Activated naive CD4-positive, alpha-beta T cell treated with Interleukin-2 at 50 U/mL for 16 hours (primary cell): ENCODE measurements at regions not wholly inside any gene's neighbourhood (a gene's known extent, or its start where the extent isn't known, plus 50 kb on each side); places are given as distances from the start of the nearest gene placed in this dataset.

Experiments used
- DNase-seq: peaks from one replicate; pipeline ENCODE4 v3.0.0-alpha.2; 2020

DNA sequence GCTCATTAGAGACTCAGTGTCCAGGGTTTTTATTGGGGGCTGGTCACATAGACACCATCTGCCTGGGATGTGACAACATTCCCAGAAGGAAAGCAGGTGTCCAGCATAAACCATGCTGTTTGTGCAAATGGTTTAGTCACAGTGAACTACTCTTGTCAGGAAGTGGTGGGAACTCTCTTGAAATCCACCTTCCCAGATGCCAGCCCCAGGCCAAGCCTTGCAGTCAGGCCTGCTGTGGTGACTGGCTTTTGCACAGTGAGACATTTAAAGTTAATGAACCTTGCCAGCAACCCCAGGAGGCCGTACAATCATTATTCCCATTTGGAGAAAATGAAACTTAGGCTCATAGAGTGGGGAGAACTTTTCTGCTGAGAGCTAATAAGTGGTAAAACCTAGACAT is 242.5 kb upstream of the KCNG1 start:
- no peak for DNase-seq

DNA sequence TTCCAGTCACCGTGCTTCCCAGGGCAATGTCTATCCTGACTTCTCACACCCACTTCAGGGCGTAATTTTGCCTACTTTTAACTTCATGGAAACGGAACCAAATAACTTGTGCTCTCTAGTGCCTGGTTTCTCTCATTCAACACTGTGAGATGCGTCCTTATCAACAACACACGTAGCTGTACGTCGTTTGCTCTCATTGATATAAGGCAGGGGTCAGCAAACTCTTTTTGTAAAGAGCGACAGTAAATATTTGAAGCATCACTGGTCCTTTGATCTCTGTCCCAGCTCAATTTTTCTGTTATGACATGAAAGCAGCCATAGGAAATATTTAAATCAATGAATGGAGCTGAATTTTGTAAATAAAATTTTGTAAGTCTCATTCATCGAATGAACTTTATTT is 239.3 kb upstream of the KCNG1 start:
- no peak for DNase-seq

DNA sequence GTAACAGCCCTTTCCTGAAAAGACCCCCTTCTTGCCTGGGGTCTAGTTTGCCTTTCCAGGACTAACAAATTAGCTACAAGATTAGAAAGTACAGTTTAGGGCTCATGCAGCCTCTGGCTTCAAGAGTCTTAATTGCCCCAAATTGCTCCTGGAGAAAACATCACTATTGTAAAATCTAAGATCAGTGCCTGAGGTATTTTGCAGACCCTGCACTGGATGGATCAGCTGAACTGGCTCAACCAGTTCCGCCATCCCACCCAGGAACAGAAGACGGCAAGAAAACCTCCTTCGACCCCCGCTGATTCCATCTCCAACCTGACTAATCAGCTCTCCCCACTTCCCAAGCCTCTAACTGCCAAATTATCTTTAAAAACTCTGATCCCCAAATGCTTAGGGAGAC is 236.5 kb upstream of the KCNG1 start:
- DNase-seq, result no peak

DNA sequence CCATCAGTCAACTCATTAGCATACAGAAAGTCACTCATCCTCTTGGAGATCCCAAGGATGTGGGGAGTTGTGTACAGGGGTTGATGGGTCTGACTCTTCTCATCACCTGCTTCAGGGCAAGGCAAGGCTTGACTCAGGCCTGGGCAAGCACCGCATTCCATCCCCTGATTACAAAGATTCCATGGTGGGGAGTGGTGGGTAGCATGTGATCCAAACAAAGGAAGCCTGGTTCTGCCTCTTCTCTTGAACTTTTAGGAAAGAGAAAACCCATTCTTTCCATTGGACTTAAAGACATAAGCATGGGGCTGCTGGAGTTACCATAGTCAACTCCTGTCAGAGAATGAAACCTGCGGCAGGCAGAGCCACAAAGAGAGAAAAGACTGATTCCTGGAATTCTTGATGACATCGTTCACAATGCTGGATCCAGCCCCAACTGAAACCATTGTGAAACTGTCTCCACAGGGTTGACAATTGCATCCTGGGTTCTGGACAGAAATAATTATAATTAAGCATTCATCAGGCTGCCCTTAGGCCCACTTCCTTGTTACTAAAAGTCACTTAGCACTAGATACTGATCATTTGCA is 235.8 kb upstream of the KCNG1 start:
- DNase-seq, result no peak

DNA sequence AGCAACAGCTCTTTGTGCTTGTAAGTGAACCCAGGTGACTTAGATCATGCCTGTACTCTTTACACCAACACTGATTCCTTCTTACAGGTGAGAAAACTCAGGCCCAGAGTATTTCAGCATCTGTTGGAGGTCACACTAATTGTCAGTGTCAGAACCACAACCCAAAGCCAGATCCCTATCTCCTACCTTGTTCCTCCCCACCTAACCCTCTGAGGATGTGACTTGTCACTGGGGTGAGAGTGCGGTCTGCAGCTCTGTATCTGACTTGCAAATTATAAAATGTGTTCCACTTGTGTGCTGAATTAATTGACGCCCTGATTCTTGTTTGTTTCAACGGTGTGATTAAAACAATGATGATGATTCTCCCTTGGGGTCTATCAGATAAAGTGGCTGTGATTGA is 232.5 kb upstream of the KCNG1 start:
- no peak for DNase-seq

DNA sequence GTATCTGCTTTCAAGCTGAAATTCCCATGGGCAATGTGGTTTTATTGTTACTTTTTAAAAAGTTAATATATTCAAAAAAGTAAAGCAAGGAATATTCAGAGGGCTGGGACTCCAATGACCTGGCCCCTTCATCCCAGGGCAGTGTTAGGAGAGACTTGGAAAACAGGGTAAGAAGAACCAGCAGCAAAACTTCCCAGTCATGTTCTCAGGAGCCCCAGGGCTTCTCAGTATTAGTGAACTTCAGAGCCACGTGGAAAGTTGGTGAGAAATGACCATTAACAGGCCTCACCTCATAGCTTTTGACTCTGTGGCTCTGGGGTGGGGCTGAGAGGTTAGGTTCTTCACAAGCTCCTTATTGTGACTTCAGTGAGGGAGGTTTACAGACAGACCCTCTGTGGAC is 230.4 kb upstream of the KCNG1 start:
- no peak for DNase-seq

DNA sequence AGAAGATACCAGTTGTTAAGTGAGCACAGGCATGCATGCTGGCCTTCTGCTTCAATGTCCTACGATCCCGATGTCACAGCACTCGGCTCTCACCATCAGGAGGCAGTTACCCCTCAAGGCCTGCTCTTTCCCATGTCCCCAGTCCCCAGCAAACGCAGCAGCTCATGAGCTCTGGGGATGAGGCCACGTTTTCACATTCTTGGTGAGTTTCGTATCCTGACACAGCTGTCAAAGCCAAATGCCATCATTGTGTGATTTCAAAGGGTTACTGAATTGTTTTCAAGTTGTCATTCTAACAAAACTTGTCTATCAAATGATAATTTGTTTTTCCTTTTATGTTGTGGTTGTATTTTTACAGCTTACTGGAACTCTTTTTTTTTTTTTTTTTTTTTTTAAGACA is 226.9 kb upstream of the KCNG1 start:
- no peak for DNase-seq

DNA sequence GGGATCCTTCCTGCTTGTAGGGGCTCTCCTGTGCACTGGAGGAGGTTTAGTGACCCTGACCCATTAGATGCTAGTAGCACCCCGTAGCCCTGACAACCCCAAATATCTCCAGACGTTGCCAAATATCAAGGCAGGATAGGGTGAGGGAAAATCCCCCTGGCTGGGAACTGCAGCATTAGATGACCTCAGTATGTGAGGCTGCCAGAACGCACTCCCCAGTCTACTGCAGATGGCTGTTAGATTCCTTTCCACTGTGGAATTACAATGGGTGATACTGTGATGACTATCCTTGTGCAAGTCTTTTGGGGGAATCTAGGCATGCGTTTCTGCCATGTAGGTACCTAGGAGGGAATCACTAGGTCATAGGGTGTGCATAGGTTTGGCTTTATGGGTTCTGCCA is 226.3 kb upstream of the KCNG1 start:
- no peak for DNase-seq

DNA sequence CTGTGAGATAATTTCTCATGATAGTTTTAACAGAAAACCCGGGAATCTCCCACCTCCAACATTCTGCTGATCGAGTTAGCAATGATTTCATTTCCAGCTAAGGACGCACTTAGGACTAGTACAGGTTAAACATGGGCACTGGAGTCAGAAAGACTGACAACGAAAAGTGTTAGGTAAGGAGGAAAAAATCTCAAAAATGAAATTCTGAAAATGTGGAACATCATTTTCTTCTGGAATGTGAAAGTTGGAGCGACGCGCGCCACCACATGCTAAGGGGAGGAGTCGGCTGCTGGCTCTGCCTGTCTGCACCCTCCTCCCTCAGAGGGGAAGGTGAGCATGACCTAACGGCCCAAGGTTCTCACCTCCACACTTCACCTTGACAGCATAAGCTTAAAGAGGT is 221.6 kb upstream of the KCNG1 start:
- DNase-seq, result no peak

DNA sequence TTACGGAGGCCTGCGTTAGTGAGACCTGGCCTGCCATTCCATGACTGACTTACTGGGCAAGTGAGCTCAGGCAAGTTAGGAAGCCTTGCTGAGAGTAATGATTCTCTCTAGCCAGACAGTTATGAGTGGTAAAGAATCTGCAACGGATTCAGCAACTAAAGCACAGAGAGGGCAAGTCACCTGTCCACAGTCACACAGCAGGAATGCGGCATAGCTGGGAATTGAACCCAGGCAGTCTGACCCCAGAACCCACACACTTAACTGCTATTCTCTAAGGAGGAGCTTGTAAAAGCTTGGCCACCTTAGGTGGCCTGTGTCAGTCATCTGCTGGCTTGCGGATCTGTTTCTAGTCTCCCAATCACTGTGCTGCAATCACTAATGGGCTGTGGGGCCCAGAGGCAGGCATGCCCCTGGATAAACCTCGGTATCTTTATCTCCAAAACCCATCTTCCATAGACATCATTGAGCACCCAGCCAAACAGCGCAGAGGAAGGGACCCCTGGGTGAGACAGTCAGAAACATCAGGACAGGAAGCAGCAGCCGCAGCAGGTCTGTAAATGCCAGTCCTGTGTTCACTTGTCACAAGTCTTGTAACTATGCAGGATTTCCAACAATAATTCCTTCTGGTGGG is 215.9 kb upstream of the KCNG1 start:
- no peak for DNase-seq

DNA sequence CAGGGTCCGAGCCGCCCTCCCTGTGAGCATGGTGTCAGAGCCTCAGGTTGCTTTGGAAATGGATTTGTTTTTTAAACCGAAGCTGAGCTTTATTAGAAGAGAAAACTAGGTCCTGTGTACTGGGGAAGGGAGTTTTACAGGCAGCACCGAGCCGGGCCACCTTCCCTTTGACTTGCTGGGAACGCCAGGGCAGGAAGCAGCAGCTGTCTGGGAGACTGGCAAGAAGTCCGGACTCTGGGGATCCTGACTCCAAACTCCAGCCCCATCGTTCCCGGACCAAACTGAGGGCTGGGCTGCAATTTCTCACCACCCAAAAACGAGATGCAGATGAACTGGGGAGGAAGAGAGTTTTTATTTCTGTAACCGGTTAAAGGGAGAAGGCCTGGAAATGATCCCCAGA is 214.9 kb upstream of the KCNG1 start:
- DNase-seq, result no peak

DNA sequence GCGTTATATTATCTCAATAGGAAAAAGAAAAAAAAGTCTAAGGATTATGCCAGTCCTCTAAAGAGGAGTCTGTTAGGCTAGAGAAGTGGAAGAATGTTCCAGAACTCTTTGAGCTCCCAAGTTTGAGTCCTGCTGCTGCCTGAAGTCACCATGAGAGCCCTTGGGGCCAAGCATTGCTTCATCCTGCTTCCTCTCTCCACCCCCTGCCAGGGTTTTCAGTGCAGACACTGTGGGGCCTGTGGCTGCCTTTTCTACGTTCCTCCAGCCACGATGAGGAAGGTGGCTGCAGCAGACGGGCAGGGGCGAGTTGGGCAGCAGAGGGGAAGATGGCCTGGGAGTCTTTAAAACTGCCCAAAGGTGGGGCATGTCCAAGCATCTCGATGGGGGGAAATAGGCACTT is 214.4 kb upstream of the KCNG1 start:
- DNase-seq, result no peak

DNA sequence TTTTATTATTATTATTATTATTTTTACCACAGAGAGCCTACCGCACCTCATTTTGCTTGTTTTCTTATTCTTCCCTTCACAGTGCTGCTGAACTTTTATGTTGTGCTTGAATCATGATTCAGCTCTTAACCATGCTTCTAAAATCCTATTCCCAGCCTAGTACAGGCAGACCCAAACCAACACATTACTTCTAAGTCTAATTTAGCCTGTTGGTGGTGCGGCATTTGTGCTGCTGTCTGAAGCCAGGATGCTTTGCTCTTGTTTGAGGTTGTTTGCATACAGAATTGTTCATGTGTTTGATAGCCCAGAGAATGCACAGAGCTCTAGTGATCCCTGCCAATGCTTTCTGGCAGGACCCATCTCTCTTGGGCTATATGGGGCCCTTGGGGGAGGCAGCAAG is 213.5 kb upstream of the KCNG1 start:
- no peak for DNase-seq

DNA sequence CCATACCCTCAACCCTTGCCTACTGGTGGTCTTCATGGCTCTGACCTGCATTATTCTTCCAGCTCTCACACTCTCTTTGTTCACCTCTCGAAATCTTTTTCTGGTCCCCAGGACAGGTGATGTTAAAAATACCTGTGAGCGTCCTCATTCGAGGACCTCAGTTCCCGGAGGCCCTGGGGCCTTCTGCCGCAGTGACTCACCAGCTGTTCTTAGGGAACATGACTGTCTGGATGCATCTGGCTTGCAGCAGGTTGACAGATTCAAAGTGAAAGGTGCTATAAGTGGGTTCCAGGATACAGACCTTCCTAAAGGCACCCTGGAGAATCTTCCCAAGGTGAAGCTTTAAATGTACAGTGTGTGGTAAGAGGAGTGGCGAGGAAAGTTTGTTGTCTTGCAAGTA is 210.4 kb upstream of the KCNG1 start:
- no peak for DNase-seq

DNA sequence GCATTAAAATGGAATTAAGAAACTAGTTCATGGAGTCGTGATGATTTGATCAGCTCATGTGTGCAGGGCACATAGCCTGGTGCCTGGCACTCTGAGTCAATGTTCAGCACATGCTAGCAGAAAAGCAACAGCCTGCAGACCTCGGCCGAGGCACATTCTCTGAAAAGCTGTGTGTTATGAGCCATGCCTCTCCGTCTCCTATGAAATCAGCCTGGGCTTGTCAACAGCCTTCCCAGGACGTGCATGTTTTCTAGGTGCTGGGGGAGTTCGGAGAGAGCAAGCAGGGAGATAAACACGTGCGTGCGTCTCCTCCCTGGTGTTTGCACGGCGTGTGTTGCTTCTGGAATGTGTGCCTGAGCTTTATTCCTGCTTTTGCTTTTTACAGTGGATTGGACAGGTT is 207.8 kb upstream of the KCNG1 start:
- no peak for DNase-seq

DNA sequence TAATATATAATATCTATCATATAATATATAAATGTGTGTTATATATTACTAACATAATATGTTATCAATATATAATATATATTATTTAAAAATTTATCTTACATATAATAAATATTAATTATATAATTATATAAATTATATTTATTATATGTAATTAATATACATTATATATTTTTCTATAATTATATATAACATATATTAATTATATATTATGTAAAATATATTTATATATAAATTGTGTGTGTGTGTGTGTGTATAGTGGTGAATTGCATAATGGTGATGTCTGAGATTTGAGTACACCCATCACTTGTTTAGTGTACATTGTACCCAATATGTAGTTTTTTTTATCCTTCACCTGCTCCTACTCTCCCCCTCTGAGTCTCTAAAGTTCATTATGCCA is 205.9 kb upstream of the KCNG1 start:
- no peak for DNase-seq

DNA sequence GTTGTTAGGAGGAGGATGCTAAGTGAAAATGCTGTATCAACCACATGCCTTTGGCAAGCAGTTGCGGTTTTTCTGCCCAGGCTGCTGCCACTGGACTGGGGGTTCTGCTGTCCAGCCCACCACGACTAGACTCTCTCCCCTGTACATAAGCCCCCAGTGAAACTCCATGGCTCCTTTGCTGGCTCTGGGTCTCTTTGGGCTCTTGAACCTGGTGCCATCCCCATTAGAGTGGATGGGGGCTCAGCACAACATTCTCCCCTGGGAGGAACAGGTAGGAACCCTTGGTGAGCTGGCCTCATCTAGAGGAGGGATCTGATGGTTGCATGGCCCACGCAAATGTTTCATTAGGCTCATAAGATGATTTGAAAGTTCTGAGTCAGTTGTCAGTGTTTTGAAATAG is 204.8 kb upstream of the KCNG1 start:
- DNase-seq, result no peak

DNA sequence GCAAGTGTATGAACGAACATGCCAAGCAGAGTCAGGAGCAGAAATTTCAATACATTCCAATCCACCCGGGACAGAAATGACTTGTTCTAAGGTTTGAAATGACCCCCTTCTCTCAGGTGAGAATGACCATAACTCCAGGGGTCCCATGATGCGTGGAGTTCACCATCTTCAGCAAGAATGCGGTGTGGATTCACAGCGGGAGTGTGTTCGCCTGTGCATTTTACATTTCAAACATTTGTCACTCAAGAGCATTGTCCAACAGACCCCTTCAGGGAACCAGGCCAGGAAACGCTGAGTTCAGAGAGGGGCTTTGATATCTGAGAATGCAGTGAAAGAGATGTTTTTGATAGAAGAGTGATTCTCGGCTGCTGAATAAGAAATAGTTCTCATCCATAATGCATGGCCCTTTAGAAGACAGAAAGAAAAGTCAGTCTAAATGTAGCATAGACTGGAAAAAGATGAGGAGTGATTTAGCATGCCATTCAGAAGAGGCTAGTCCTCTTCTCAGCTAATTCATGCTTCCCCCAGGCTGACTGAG is 200.3 kb upstream of the KCNG1 start:
- no peak for DNase-seq

DNA sequence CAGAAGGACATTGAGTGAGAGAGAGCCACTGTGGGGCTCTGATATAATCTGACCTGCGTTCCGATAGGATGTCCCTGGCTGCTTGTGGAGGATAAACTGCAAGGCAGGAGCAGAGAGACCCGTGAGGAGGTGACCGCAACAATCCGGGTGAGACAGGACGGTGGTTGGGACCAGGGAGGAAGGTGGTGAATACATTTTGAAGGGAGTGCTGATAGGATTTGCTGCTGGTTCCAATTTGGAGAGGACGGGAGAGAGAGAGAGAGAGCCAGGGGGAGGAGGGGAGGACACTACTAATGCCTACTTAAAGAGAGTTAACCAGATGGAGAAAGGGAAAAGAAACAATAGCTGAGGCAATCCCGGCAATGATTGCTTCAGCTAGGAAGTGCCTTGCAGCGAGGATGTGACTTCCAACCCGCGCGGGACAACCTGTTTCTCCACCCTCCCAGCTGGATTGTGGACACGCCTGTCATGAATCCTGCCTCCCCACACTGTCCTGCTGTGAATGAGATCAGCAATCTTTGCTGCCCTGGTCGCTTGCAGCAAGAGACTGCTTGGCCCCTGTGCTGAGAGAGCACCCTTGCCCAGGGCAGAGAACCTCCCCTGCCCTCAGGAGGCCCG is 199.0 kb upstream of the KCNG1 start:
- no peak for DNase-seq

DNA sequence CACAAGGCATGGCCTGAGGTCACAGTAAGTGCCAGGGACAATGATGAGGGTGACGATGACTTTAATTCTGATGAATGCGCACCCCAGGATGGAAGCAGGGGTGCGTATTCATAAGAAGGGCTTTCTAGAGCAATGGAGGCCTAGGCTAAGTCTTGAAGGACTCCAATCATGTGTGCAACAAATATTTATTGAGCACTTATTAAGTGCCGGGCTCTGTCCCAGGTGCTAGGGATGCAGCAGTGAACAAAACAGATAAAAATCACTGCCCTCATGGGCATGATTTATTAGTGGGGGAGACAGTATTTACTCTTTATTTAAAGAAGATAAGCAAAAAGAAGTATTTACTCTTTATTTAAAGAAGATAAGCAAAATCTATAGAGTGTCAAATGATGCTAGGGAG is 198.2 kb upstream of the KCNG1 start:
- no peak for DNase-seq

DNA sequence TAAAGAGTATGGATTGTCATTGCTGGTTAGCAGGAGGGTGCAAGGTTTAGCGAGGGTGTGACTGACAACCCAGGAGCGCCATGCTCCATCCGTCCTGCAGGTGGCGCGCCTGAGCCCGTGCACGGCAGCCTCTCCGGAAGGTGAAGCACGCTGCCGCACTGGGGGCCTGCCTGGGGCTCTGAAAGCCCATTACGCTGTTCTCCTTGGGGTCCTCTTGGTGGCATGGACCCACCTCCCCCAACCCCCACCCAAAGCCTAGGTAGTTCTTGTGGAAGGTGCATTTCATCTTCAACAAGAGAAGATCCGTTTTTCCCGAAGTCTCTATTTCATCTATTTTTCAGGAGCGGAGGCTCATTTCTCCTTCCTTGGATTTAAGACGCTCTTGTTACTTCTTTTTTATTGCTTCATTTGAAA is 197.4 kb upstream of the KCNG1 start:
- DNase-seq, result peak; percentile 58

DNA sequence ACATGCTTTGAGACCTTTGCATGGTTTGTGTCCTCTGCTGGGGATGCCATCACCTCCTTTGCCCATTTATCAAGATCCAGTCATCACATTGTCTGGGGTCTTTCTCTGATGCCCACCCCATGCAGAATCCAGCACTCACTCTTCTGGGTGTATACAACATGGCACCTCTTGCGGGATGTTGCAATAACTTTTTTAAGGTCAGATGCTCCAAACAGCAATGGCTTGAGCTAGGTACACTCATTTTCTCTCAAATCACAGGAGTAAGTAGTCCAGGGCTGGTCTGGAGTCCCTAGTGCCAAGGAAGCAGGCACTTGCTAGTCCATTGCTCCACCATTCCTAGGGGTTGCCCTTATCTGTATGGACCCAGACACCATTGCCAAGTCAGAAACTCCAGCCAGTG is 196.6 kb upstream of the KCNG1 start:
- no peak for DNase-seq

DNA sequence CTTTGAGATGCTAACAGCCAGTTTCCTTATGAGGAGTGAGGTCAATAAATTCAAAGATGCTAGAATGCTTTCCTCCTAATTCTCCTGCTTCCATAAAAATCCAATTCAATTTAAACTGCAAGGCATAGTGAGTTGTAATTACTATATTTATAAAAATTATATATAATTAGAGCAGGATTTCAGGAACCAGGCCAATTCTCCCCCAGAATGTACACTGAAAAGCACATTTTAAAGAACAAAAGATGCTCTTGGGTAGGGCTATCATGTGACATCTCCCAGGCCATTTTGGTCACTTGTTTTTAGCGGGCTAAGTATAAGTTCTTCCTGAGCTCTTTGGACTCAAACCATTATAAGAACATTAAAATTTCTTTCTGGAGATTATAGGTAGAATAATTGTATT is 195.7 kb upstream of the KCNG1 start:
- DNase-seq, result no peak

DNA sequence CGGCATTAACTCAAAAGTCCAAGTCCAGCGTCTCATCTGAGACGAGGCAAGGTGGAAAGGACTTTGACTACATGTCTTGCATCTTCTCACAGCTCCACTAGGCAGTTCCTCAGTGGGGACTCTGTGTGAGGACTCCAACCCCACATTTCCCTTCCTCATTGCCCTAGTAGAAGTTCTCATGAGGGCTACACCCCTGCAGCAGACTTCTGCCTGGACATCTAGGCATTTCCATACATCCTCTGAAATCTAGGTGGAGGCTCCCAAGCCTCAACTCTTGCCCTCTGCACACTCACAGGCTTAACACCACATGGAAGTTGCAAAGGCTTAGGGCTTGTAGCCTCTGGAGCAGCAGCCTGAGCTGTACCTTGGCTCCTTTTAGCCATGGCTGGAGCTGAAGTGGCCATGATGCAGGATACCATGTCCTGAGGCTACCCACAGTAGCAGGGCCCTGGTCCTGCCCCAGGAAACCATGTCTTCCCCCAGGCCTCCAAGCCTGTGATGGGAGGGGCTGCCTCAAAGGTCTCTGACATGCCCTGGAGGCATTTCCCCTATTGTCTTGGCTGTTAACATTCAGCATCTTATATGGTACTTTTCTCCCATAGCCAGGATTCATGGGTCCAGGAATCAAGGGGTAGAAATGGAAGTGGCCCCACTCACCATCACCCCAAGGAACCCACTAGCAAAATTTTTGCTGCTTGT is 194.6 kb upstream of the KCNG1 start:
- no peak for DNase-seq
